OCI-LY1 (cell line): ENCODE measurements at regions not wholly inside any gene's neighbourhood (a gene's known extent, or its start where the extent isn't known, plus 50 kb on each side); places are given as distances from the start of the nearest gene placed in this dataset.

Experiments used
- H2AFZ ChIP-seq: fragments of 200-600 bp; sonication (generic), shearing (Covaris generic); 2 replicates; pipeline ENCODE4 v1.6.0; 2014; ENCODE audit warnings: antibody characterized with exemption, mild to moderate bottlenecking, low read length
- H3F3A ChIP-seq: fragments of 200-600 bp; sonication (generic), shearing (Covaris generic); 2 replicates; pipeline ENCODE4 v1.6.0; 2014; ENCODE audit warnings: mild to moderate bottlenecking, antibody characterized with exemption, low read length, moderate library complexity; ENCODE audit not compliant: insufficient read depth
- H3K27ac ChIP-seq: fragments of 200-600 bp; sonication (generic); 2 replicates; pipeline ENCODE4 v1.5.1; 2014; ENCODE audit warnings: low read length, mixed run types, mild to moderate bottlenecking, low read depth; ENCODE audit not compliant: poor library complexity, severe bottlenecking
- H3K27me3 ChIP-seq: fragments of 200-600 bp; sonication (generic); 2 replicates; pipeline ENCODE4 v1.6.0; 2014; ENCODE audit warnings: antibody characterized with exemption, mild to moderate bottlenecking, low read length, moderate library complexity; ENCODE audit not compliant: insufficient read depth
- H3K36me3 ChIP-seq: fragments of 200-600 bp; sonication (generic); 2 replicates; pipeline ENCODE4 v1.6.1; 2014; ENCODE audit warnings: mild to moderate bottlenecking, antibody characterized with exemption, low read length, moderate library complexity, mixed read lengths; ENCODE audit not compliant: insufficient read depth
- H3K4me1 ChIP-seq: fragments of 200-600 bp; sonication (generic); 2 replicates; pipeline ENCODE4 v1.5.1; 2014; ENCODE audit warnings: mild to moderate bottlenecking, low read length, moderate library complexity; ENCODE audit not compliant: insufficient read depth, severe bottlenecking
- H3K4me2 ChIP-seq: fragments of 200-600 bp; sonication (generic), shearing (Covaris generic); 2 replicates; pipeline ENCODE4 v1.6.1; 2014; ENCODE audit warnings: low read length
- H3K4me3 ChIP-seq: fragments of 200-600 bp; sonication (generic); 2 replicates; pipeline ENCODE4 v1.5.1; 2014; ENCODE audit warnings: low read length, low read depth, mild to moderate bottlenecking, mixed read lengths; ENCODE audit not compliant: poor library complexity, severe bottlenecking
- H3K79me2 ChIP-seq: fragments of 200-600 bp; shearing (Covaris generic); 2 replicates; pipeline ENCODE4 v1.6.1; 2016; ENCODE audit warnings: mixed run types, low read length, mixed read lengths; ENCODE audit not compliant: insufficient read depth
- H3K9ac ChIP-seq: fragments of 200-600 bp; sonication (generic), shearing (Covaris generic); 2 replicates; pipeline ENCODE4 v1.6.1; 2014; ENCODE audit warnings: mild to moderate bottlenecking, low read length, mixed read lengths
- H3K9me2 ChIP-seq: fragments of 200-600 bp; sonication (generic), shearing (Covaris generic); 2 replicates; pipeline ENCODE4 v1.6.1; 2014; ENCODE audit warnings: low read depth, mild to moderate bottlenecking, low read length, mixed read lengths
- H3K9me3 ChIP-seq: fragments of 200-600 bp; shearing (Covaris generic); 2 replicates; pipeline ENCODE4 v1.6.1; 2014; ENCODE audit warnings: low read length, mixed read lengths
- H4K20me1 ChIP-seq: fragments of 200-600 bp; sonication (generic), shearing (Covaris generic); 2 replicates; pipeline ENCODE4 v1.6.0; 2016; ENCODE audit warnings: mild to moderate bottlenecking, low read length; ENCODE audit not compliant: insufficient read depth
- EZH2 ChIP-seq: fragments of 200-600 bp; sonication (generic), shearing (Covaris generic); IDR thresholded peaks from 2 replicates; pipeline ENCODE4 v1.8.0; 2017; ENCODE audit warnings: borderline replicate concordance, mixed run types, mild to moderate bottlenecking, antibody characterized with exemption, low read length, moderate library complexity, mixed read lengths
- TF ChIP-seq, protein P1 (sequence below): fragments of 200-600 bp; sonication (generic), shearing (Covaris generic); IDR thresholded peaks from 2 replicates; pipeline ENCODE4 v1.5.1; 2017; ENCODE audit warnings: mild to moderate bottlenecking, antibody characterized with exemption, low read length, moderate library complexity, mixed read lengths

DNA sequence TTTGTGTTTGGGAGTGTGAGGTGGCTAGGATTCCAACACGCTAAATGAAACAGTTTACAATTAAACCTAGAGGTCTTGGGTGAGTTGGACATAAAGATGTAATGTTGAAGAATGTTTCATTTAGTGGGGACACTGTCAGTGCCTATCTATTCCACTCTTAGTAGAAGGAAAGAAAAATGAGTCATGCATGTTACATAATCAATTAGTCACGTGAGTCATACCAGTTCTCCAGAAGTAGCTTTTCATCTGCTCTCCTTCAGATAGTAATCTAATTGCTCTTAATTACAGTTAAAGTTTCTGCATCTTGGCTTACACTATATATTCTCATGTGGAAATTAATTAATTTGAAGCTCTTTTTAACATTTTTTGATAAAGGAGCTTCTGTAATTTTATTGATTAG, 115.7 kb upstream of the P2RY1 start:
- H3K79me2 ChIP-seq = no peaks in the 10 kb centered on the region
- H3K9me2 ChIP-seq = no peaks in the 10 kb centered on the region
- no peaks in the 10 kb centered on the region for H4K20me1 ChIP-seq
- H3K4me2 ChIP-seq = no peak overlapping the region
- no peak overlapping the region for H3K4me3 ChIP-seq
- no peaks in the 10 kb centered on the region for H3K9me3 ChIP-seq
- no peak overlapping the region for H2AFZ ChIP-seq
- TF ChIP-seq, protein P1, sequence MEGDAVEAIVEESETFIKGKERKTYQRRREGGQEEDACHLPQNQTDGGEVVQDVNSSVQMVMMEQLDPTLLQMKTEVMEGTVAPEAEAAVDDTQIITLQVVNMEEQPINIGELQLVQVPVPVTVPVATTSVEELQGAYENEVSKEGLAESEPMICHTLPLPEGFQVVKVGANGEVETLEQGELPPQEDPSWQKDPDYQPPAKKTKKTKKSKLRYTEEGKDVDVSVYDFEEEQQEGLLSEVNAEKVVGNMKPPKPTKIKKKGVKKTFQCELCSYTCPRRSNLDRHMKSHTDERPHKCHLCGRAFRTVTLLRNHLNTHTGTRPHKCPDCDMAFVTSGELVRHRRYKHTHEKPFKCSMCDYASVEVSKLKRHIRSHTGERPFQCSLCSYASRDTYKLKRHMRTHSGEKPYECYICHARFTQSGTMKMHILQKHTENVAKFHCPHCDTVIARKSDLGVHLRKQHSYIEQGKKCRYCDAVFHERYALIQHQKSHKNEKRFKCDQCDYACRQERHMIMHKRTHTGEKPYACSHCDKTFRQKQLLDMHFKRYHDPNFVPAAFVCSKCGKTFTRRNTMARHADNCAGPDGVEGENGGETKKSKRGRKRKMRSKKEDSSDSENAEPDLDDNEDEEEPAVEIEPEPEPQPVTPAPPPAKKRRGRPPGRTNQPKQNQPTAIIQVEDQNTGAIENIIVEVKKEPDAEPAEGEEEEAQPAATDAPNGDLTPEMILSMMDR = no peak
- TF ChIP-seq EZH2 = no peak
- no peaks in the 10 kb centered on the region for H3K4me1 ChIP-seq
- H3K27me3 ChIP-seq = no peaks in the 10 kb centered on the region
- H3K27ac ChIP-seq = no peak overlapping the region
- H3F3A ChIP-seq = no peaks in the 10 kb centered on the region
- H3K36me3 ChIP-seq = no peaks in the 10 kb centered on the region
- H3K9ac ChIP-seq = no peak overlapping the region

DNA sequence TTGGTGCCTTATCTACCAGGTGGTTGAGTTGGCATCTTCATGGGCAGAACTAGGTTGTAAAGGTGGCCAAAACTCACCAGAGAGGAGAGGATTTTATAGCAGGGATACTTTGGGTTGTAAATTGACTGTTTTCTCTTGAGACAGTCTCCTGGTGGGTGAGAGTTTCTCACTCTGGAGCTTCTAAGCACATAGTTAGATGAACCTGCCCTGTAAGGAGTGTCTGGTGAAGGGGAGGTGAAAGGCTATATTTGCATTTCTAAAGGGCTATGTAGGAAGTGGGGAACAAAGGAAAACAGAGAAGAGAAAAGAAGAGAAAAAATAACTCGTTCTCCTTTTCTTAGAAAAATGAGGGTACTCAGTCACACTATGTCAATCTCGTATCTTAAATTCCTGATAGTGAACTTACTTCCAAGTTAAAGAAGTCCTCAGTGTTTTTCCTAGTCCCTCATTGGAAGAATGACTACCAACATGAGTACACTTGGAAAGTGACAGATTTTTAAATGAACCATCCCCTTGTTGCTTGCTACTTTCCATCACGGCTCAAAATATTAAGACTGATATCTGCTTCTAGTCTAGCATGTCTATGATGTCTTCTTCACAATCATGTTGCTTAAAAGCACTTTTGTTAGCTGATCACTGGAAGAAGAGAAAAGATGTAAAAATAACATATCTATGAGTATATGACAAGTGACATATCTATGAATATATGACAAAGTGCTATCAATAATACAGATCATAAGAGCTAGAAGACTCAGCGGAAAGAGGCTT, 113.8 kb upstream of the P2RY1 start:
- Histone ChIP-seq H3F3A (no peaks in the 10 kb centered on the region), H3K9ac (no peak overlapping the region), H4K20me1 (no peaks in the 10 kb centered on the region), H3K4me2 (no peak overlapping the region), H3K27me3 (no peaks in the 10 kb centered on the region), H3K79me2 (no peaks in the 10 kb centered on the region), H3K9me2 (no peaks in the 10 kb centered on the region), H3K36me3 (no peaks in the 10 kb centered on the region), H2AFZ (no peak overlapping the region), H3K4me1 (no peaks in the 10 kb centered on the region), H3K9me3 (no peaks in the 10 kb centered on the region), H3K27ac (no peak overlapping the region), H3K4me3 (no peak overlapping the region)
- no peak for TF ChIP-seq EZH2
- TF ChIP-seq, protein P1 = no peak

DNA sequence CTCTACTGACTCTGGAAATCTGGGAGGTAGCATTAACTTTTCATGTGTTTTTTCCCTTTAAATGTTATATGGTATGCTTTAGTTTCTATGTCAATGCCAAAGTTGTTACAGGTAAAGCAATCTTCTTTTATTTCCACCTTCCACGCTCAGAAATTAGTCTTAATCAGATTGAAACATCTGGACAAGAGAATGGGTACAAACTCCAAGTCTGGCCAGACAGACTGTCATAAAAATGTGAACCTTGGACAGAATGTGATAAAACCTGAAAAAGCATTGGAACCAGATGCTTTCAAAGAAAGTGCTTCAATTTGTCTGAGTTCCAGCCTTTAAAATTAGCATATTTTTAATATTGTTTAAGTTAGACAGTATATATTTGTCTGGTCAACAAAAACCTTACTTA, 110.7 kb upstream of the P2RY1 start:
- no peak overlapping the region for H2AFZ ChIP-seq
- H3K36me3 ChIP-seq = no peaks in the 10 kb centered on the region
- no peaks in the 10 kb centered on the region for H4K20me1 ChIP-seq
- no peaks in the 10 kb centered on the region for H3K79me2 ChIP-seq
- H3K4me3 ChIP-seq = no peak overlapping the region
- no peak overlapping the region for H3K27ac ChIP-seq
- H3K4me2 ChIP-seq = no peak overlapping the region
- H3K9me3 ChIP-seq = no peaks in the 10 kb centered on the region
- H3F3A ChIP-seq = no peaks in the 10 kb centered on the region
- no peaks in the 10 kb centered on the region for H3K27me3 ChIP-seq
- TF ChIP-seq, protein P1 = no peak
- no peak for TF ChIP-seq EZH2
- H3K9me2 ChIP-seq = no peaks in the 10 kb centered on the region
- no peaks in the 10 kb centered on the region for H3K4me1 ChIP-seq
- no peak overlapping the region for H3K9ac ChIP-seq
